ENCODE measurements at regions not wholly inside any gene's neighbourhood (a gene's known extent, or its start where the extent isn't known, plus 50 kb on each side); places are given as distances from the start of the nearest gene placed in this dataset.

- no peak for DNase-seq
- H3K9me3 ChIP-seq, result peaks cover 0 to 5% (median 0%) of the 10 kb centered on the region in 8 donors
- 81 to 97% (median 93%) methylated on average over 3 of the region's 3 CpGs for WGBS, 5 donors
- H3K27ac ChIP-seq, result no peak overlapping the region
- H3K27me3 ChIP-seq (replicated peaks in 1 of 7), result no peaks in the 10 kb centered on the region
- H3K4me1 ChIP-seq, result peaks cover 0 to 38% (median 11%) of the 10 kb centered on the region in 6 donors
- intact Hi-C loops (cut with DNase I; ENCODE audit: low total_unique reads), result no loop called here
- no peak overlapping the region for H3K4me3 ChIP-seq
- no peak for TF ChIP-seq CTCF (IDR thresholded peaks at IDR 0.05 in 8 of 11, conservative IDR thresholded peaks at IDR 0.05 in 3 of 11)
- no peak for TF ChIP-seq POLR2A (IDR thresholded peaks at IDR 0.05)
- no peak for TF ChIP-seq POLR2AphosphoS5 (IDR thresholded peaks at IDR 0.05)
- H3K36me3 ChIP-seq, result no peaks in the 10 kb centered on the region
These were observed 333.6 kb upstream of the ZNF32 start for GRCh38 chr10:43982250-43982649.

GRCh38 chr10:43981696-43982095 is 333.0 kb upstream of the ZNF32 start:
- WGBS, 5 donors, result 86 to 97% (median 92%) methylated on average over 2 of the region's 2 CpGs
- no peak overlapping the region for H3K4me3 ChIP-seq

GRCh38 chr10:43981232-43981631 is 332.6 kb upstream of the ZNF32 start:
- 54 to 86% (median 68%) methylated on average over 1 of the region's 1 CpG for WGBS, 5 donors
- Histone ChIP-seq H3K27me3 (replicated peaks in 1 of 7) (no peaks in the 10 kb centered on the region), H3K27ac (peak overlapping the region in 2 of 8 donors; percentile 2 to 35), H3K4me3 (no peak overlapping the region), H3K9me3 (no peaks in the 10 kb centered on the region), H3K36me3 (no peaks in the 10 kb centered on the region), H3K4me1 (peaks cover 0 to 39% (median 13%) of the 10 kb centered on the region in 6 donors)
- intact Hi-C loops (cut with DNase I; ENCODE audit: low total_unique reads), result no loop called here
- TF ChIP-seq CTCF (IDR thresholded peaks at IDR 0.05 in 8 of 11, conservative IDR thresholded peaks at IDR 0.05 in 3 of 11) (no peak), POLR2AphosphoS5 (IDR thresholded peaks at IDR 0.05) (no peak), POLR2A (IDR thresholded peaks at IDR 0.05) (no peak)
- DNase-seq, result no peak

More at GRCh38 chr10:43981696-43982095, 333.0 kb upstream of the ZNF32 start:
- no peaks in the 10 kb centered on the region for H3K27me3 ChIP-seq (replicated peaks in 1 of 7)
- no peak overlapping the region for H3K27ac ChIP-seq
- TF ChIP-seq POLR2A (IDR thresholded peaks at IDR 0.05), result no peak
- no peak for TF ChIP-seq CTCF (IDR thresholded peaks at IDR 0.05 in 8 of 11, conservative IDR thresholded peaks at IDR 0.05 in 3 of 11)
- no peak for TF ChIP-seq POLR2AphosphoS5 (IDR thresholded peaks at IDR 0.05)
- no peak for DNase-seq
- peaks cover 0 to 39% (median 13%) of the 10 kb centered on the region in 6 donors for H3K4me1 ChIP-seq
- H3K36me3 ChIP-seq, result no peaks in the 10 kb centered on the region
- intact Hi-C loops (cut with DNase I; ENCODE audit: low total_unique reads), result no loop called here
- H3K9me3 ChIP-seq, result no peaks in the 10 kb centered on the region

GRCh38 chr10:43980715-43981114 is 332.0 kb upstream of the ZNF32 start:
- TF ChIP-seq POLR2AphosphoS5 (IDR thresholded peaks at IDR 0.05) (no peak), POLR2A (IDR thresholded peaks at IDR 0.05) (no peak), CTCF (IDR thresholded peaks at IDR 0.05 in 8 of 11, conservative IDR thresholded peaks at IDR 0.05 in 3 of 11) (no peak)
- WGBS, 5 donors, result 74 to 82% (median 80%) methylated on average over 7 of the region's 7 CpGs
- Histone ChIP-seq H3K27me3 (replicated peaks in 1 of 7) (no peaks in the 10 kb centered on the region), H3K4me1 (peaks cover 0 to 39% (median 13%) of the 10 kb centered on the region in 6 donors), H3K27ac (peak overlapping the region in 3 of 8 donors; percentile 2 to 35 (median 32)), H3K36me3 (no peaks in the 10 kb centered on the region), H3K4me3 (no peak overlapping the region), H3K9me3 (no peaks in the 10 kb centered on the region)
- DNase-seq, result no peak
- intact Hi-C loops (cut with DNase I; ENCODE audit: low total_unique reads), result no loop called here
